ENCODE measurements at regions not wholly inside any gene's neighbourhood (a gene's known extent, or its start where the extent isn't known, plus 50 kb on each side); places are given as distances from the start of the nearest gene placed in this dataset.

DNA sequence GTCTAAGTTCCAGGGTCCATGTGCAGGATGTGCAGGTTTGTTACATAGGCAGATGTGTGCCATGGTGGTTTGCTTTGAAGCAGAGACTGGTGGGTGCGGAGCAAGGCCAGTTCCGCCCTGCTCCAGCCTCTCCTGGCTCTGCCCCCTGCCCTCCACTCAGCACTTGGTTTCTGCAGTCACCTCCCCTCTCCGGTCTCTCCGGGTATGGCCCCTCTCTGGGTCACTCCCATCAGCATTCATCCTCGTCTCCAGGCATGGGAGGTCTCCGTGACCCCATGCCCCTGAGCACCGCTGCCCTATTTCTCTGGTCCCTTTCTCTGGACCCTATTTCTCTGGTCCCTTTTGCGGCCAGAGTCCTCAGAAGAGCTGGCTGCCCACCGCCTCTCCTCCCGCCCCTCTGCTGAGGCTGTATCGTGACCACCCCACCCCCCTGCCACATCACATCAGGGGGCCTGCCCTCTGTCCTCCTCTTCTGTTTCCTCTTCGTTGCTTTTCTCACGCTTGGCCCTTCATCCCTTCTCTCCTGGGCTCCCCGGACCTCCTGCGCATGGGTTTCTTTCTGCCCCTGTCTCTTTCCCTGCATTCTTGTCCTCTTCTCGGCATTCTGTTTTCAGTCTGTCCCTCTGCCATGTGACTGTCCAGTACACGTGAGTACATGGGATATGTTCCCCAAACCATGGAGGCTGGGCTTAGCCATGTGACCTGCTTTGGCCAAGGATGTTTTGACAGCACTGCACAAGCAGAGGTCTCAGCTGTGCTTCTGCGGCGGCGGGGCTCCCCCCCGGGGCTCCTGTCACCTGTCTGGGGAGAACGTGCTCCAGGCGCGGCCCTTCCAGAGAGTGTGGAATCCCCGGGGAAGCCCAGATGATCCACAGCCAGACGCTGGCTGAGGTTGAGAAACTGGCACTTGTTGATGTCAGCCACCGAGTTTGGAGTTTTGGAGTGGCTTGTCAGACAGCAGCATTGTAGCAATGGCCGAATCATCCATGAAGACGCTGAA is 54.4 kb upstream of the C1orf174 start:
- DNase-seq (ENCODE audit: low spot score) = no peak

DNA sequence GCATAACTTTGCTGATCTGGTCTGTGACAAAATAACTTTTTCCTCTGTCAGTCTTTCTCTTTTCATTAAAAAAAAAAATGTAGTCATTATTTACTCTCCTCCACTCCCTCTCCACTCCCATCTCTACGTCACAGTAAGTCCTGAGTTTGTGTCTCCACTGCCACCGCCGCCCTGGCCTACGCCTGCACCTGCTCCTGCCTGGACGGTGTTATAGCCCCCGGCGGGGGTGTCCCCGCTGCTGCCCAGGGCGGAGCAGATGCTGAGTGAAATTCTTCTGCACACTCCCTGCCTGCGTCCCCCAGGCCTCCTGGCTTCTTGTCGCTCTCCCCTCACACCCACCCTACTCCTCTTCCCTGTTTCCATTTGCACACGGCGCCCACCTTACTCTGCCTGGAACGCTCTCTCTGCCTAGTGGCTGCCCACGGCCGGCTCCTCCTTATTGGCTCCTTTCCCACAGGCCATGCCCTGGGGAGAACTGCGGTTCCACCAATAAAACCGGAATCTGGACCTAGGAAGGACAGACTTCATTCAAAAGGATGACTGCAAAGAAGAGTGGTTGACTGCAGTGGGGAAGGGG is 55.2 kb upstream of the C1orf174 start:
- no peak for DNase-seq (ENCODE audit: low spot score)

DNA sequence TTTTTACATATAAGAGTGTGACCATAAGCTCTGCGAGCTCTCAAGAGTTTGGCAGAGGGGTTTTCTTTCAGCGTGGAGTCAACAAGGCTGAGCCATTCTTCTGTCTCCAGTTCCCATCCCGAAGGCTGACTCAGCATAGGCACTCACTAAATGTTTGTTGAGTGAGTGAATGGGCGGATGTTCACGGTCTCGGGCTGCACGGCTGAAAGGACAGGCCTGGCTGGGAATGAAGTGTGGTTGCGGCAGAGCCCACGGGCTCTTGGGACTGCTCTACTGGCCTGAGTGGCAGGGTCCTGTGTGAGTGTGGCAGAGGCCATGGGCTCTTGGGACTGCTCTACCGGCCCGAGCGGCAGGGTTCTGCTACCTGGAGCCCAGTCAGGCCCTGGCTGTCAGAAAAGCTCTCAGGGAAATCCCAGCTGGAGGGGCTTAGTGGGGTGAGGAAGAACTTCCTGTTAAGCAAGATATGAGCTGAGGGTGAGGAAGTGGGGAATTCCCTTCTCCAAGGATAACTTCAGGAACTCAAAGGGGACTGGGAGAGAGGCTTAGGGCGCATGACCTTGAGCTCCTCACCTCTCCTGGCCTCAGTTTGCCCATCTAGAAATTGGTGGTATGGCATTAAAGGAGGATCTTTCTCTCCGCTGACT is 56.6 kb upstream of the C1orf174 start:
- DNase-seq (ENCODE audit: low spot score) = no peak

DNA sequence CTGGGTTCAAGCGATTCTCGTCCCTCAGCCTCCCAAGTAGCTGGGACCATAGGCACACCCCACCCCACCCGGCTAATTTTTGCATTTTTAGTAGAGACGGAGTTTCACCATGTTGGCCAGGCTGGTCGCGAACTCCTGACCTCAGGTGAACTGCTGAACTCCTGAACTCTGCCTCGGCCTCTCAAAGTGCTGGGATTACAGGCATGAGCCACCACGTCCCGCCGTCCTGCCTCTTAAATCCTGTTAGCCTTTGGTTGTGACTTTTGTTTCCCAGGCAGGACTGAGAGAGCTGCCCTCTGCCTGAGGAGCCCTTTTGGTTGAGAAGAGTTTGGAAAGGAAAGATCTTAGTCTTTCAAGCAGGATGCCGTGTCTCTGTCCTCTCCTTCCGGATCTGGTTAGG is 59.3 kb upstream of the C1orf174 start:
- no peak for DNase-seq (ENCODE audit: low spot score)

DNA sequence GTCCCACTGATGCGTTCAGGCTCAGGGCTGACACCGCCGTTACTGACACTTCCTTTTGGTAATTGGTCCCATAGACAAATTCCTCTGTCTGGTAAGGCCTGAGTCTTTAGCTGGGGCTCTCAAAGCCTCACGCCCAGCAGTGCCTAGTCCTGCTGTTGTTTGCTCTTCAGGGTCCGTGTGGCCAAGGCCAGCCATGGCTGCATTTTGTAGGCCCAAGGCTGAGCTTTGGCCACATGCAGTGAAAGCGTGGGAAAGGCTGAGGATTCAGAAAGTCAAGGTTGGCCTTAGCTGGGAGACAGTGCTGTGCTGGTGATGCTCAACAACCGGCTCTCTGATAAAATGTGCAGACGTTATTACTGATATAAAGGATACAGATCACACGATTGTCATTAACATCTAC is 63.5 kb upstream of the C1orf174 start:
- no peak for DNase-seq (ENCODE audit: low spot score)

DNA sequence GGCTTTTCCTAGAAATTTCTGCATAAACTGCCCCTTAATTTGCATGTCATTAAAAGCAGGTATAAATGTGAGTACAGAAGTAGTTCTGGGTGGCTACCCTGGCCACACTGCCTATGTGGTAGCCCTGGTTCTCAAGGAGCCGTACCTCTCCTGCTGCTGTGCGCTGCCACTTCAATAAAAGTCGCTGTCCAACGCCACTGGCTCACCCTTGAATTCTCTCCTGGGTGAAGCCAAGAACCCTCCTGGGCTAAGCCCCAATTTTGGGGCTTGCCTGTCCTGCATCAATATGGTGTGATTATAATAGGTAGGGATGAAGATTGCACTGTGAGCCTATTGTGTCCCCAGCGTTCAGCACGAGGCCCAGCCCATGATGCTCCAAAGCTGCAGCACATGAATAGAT is 65.6 kb upstream of the C1orf174 start:
- DNase-seq (ENCODE audit: low spot score) = no peak

DNA sequence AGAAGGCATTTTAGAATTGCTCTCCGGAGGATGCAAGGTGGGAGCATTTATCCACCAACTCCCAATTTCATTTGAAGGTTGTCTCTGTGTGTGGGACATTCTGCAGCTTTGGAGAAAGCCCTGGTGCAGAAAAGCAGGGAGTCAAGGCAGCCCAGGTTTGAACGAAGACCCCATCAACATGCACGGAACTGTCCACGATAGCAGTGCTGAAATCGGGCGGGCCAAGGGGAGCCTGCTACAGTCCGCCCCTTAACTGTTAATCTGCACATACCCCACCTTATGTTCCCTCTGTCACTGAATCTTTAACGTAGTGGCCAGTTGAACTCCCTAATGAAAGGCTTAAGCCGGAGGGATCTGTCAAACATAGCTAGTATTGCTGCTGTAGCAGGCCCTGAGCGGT is 68.8 kb upstream of the C1orf174 start:
- DNase-seq (ENCODE audit: low spot score) = no peak

DNA sequence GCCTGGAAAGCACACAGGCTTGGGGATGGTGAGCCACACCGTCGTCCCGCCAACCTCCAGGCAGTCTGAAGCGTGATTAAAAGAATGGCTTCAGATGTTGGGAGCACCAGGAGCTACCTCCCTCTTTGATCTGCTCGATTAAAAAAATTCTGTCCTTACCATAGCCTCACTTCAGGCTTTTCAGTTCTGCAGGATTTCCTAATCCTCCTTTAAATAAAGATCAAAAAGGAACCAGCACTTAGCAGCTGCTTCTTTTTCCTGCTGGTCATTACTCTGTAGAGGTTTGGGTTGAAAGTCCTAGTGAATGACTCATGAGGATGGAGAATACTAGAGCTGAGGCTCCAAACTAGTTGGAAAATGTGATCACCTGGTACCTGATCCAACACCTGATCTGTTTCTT is 71.9 kb upstream of the C1orf174 start:
- no peak for DNase-seq (ENCODE audit: low spot score)

DNA sequence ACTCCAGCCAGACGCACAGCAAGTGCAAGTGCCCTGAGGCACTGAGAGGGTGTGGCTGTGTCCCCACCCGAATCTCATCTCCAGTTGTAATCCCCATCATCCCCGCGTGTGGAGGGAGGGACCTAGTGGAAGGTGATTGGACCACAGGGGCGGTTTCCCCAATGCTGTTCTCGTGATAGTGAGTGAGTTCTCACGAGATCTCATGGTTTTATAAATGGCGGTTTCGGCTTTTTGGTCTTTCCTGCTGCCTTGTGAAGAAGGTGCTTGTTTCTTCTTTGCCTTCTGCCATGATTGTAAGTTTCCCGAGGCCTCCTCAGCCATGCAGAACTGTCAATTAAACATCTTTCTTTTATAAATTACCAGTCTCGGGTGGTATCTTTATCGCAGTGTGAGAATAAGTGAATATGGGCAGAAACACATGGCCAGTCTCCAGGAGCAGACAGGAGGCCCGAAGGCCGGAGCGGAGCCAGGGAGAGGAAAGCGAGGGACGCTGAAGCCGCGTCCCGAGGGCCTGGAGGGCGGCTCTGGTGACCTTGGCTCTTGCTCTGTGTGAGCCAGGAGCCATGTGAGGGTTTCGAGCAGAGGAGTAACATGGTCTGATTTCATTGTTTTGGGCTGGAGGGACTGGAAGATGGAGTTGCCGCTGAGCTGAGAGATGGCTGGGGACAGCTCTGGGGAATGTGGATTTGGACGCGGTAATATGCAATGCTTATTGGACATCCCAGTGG is 76.0 kb upstream of the C1orf174 start:
- DNase-seq (ENCODE audit: low spot score) = no peak

DNA sequence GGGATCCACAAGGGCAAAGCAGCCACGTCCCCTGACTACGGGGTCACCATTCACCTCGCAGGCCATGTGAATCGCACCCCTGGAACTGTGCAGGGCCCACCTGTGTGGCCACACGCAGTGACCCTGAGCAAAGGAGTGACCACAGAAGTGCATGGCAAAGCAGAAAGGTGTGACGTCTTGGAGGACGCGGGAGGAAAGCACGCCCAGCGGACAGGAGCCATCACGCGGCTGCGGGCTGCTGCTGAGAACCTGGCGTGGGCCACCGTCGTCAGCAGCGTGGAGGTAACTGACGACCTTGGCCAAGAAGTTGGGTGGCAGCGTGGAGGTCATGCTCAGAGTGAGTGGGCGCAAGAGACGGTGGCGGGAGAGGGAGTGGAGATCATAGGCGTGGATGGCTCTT is 76.7 kb upstream of the C1orf174 start:
- no peak for DNase-seq (ENCODE audit: low spot score)

DNA sequence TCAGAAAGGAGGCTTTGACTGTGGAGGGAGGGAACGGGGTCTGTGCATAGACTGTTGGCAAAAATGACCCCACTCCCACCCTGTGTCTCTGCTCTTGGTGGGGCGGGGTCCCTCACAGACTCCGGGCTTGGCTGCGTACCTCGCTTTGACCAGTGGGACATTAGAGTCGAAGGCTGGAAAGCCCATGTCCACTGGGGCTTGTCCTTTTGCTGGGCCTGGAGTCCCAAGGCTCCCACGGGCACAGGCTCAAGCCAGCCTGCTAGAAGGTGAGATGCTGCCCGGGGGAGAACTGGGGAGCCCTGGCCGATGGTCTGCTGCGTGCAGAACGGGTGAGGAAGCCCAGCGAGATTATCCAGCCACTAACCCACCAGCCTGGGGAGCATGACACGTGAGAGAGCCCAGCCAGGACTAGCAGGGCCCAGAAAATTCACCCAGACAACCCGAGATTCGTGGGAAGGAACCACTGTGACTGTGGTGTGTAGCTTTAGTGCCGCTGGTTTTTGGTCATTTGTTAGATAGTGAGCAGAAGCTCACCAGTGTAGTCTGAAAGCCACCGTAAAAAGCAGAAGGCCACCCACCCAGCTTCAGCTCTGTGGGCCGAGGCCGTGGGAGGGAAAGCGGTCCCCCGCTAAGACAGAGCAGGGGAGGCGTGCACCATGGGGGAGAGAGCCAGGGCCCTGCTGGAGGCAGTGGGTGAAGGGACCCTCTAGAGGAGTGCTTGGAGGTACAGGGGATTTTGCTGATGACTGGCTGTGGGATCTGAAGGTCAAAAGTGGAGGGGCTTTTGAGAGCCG is 78.3 kb upstream of the C1orf174 start:
- DNase-seq (ENCODE audit: low spot score) = no peak

DNA sequence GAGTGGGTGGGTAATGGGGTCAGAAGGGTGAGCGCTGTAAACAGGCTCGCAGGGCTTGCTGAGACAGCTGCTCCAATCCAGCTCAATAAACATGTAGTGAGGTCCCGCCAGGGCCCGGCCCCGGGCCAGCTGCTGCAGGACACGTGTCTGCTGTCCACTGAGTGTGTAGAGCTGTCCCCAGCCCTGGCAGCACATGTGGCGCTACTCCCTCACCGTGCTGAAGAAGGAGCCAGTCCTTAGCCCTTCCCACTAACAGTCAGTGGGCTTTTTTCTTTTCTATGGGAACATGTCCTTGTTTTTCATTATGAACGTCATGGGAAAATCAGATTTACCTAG is 78.9 kb upstream of the C1orf174 start:
- DNase-seq (ENCODE audit: low spot score) = no peak

DNA sequence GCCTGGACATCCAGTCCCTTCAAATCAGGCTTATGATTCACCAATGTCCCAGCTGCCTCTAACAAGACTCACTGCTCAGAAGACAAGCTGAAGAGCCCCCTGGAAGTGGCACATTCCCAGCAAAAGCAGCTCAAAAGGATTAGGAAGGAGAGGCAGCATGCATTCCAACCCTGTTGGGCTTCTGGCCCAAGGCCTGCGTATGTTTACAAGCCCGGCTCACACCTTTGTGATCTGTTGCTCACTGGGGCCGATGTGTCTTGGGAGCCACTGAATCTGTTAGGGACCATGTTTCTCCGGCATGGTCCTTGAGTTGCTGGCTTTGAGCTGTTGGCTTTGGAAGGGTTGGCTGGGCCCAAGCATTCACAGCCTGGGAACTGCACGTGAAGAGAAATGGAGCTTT is 81.2 kb upstream of the C1orf174 start:
- DNase-seq (ENCODE audit: low spot score) = no peak

DNA sequence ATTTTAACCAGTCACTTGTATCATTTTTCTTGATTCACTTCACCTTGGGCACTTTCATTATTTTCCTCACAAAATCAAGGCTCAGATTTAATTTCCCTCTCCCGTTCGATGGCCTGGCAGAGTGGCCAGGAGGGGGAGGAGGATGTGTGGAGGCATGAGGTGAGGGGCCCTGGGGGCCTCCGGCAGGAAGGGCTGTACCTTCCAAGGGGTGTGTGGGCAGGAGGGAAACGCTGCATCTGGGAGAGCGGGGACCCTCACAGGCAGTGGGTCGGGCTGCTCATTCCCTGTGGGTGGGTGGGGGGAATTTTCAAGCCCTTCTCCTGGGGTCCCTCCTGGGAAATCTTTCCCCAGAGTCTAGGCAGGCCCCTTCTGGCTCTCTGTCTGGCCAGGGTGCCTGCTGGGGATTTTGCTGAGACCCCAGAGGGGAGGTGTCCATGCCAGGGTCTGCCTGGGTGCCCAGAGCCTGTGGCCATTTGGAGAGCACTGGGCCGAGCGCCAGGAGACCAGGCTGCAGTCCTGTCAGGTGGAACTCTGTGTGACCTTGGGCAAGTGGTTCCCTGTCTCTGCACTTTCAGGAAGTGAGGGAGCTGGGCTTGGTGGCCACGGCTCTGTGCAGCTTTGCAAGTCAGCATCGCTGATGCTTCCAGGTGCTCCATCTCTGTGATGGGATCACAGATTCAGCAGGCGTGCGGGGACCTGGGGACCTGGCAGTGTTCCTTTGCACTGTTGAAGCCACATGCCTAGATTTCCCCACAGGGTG is 81.9 kb upstream of the C1orf174 start:
- no peak for DNase-seq (ENCODE audit: low spot score)

DNA sequence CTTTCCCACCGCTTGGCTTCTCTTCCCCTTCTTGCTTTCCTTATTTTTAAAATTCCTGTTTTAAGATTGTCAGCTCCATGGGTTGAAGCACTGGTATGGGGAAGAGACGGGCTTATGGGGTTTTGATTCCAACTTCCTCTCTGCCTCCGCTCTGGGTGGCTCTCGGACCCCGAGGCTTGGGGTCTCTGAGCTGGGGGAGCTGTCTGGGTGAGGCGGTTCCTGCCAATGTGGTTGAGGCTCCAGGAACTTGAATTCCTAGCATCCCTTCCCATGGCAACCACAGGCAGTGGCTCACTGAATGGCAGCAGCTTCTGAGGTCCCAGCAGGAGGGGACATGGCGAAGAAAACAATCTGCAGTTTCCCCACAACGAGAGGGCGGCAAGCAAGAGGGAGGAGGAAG is 83.1 kb upstream of the C1orf174 start:
- DNase-seq (ENCODE audit: low spot score) = no peak

DNA sequence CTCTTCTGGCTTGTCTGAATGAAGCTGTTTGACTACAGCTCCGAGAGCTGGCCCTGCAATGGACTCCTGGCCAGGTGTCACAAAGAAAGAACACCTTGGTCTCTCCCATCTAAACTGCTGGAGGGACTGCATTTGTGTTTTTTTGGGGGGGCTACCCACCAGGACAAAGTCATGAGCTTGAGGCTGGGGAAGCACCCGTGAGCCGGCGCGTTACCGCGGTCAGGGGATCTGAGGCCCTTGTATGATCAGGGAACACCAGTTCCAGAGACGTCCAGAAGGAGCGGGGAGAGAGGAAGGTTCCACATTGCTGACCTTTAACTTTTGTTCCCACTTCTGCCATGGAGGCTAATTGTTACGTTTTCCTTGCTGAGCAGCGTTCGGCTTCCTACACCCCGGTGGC is 84.5 kb upstream of the C1orf174 start:
- DNase-seq (ENCODE audit: low spot score) = no peak

DNA sequence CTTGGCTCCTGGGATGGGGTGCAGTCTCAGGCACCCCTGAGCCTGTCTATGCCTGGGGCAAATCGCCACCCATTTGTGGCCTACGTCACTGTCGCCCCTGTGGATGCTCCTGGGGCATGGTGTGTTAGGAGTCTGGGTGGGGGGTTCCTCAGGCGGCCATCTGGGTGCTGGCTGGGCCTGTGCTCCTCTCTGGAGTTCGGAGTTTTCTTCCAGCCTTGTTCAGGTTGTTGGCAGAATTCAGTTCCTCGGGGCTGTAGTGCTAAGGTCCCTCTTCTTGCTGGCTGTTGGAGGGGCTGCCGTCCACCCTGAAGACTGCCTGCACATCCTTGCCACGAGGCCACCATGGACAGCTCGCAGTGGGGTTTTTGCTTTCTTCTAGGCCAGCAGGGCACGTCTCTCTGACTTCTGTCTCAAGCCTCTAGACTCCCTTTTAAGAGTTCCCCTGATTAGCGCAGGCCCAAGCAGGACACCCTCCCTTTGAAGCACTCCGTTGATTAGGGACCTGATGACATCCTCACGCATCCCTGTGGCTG is 86.7 kb upstream of the C1orf174 start:
- DNase-seq (ENCODE audit: low spot score) = no peak

DNA sequence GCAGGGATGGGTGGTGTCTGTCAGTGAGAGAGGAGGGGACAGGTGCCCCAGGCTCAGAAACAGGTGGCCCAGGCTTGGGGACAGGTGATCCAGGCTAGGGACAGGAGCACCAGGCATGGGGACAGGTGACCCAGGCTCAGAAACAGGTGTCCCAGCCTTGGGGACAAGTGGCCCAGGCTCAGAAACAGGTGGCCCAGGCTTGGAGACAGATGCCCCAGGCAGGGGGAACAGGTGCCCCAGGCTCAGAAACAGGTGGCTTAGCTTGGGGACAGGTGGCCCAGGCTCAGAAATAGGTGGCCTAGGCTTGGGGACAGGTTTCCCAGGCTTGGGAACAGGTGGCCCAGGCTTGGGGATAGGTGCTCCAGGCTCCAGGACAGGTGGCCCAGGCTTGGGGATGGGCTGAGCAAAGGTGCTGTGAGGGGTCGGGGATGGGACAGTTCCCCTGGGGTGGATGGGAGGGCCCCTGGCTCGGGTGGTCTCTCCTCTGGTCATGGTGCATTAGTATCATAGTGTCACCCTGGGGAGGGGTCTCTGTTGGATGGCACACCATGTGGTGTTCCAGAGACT is 87.7 kb upstream of the C1orf174 start:
- DNase-seq (ENCODE audit: low spot score) = no peak

DNA sequence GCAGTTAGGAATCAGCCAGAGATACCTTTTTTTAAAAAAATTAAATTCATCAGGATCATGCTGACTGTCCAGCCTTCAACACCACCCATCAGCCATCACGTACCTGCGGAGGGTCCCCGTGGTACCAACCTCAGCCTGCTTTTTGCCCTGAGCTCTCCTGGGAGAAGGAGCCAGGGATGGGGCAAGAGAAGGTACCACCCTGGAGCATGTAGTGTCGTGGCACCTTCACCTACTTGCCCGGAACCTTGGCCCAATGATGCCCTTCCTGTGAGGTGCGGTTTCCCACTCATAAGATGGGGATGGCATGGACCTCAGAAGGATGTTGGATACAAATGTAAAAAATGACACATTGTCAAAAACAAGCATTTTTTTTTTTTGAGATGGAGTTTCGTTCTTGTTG is 88.4 kb upstream of the C1orf174 start:
- DNase-seq (ENCODE audit: low spot score) = no peak

DNA sequence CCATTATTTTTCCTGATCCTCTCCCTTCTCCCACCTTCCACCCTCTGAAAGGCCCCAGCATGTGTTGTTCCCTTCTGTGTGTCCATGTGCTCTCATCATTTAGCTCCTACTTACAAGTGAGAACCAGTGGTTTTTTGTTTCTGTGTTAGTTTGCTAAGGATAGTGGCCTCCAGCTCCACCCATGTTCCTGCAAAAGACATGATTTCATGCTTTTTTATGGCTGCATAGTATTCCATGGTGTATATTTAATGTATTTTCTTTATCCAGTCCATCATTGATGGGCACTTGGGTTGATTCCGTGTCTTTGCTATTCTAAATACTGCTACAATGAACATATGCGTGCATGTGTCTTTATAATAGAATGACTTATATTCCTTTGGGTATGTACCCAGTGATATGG is 89.4 kb upstream of the C1orf174 start:
- no peak for DNase-seq (ENCODE audit: low spot score)
